ENCODE measurements at regions not wholly inside any gene's neighbourhood (a gene's known extent, or its start where the extent isn't known, plus 50 kb on each side); places are given as distances from the start of the nearest gene placed in this dataset.
"Not testable (repeated sequence)": the region's sequence is repeated elsewhere in the genome, so short reads cannot be mapped to it uniquely, and the experiment has no call there.

GRCh38 chr4:163697121-163697520 is 202.6 kb downstream of the TMA16 start (continued):
- TF ChIP-seq E2F1 (CRISPR knock-in tag; IDR thresholded peaks at IDR 0.05) = no peak
- no peak for TF ChIP-seq ZSCAN18 (CRISPR knock-in tag; IDR thresholded peaks at IDR 0.05)
- no peak for TF ChIP-seq SP1 (CRISPR knock-in tag; conservative IDR thresholded peaks at IDR 0.05)
- TF ChIP-seq TCF7 (CRISPR knock-in tag; IDR thresholded peaks at IDR 0.05; ENCODE audit: low read depth) = no peak
- no peak for TF ChIP-seq JUN (CRISPR knock-in tag; IDR thresholded peaks at IDR 0.05)
- TF ChIP-seq NR1H2 (CRISPR knock-in tag; IDR thresholded peaks at IDR 0.05) = no peak
- TF ChIP-seq ETV6 (CRISPR knock-in tag; IDR thresholded peaks at IDR 0.05) = no peak
- TF ChIP-seq ATF1 (CRISPR knock-in tag; IDR thresholded peaks at IDR 0.05) = no peak
- no peak for TF ChIP-seq NR2C2 (CRISPR knock-in tag; IDR thresholded peaks at IDR 0.05)
- no peak for TF ChIP-seq GTF2I (CRISPR knock-in tag; conservative IDR thresholded peaks at IDR 0.05)
- TF ChIP-seq ESRRA (CRISPR knock-in tag; IDR thresholded peaks at IDR 0.05; ENCODE audit: borderline replicate concordance) = no peak
- no peak for TF ChIP-seq ELF4 (CRISPR knock-in tag; IDR thresholded peaks at IDR 0.05; ENCODE audit: low read depth)
- TF ChIP-seq ZNF425 (CRISPR knock-in tag; conservative IDR thresholded peaks at IDR 0.05) = no peak
- no peak for TF ChIP-seq JAZF1 (CRISPR knock-in tag; IDR thresholded peaks at IDR 0.05)

GRCh38 chr4:163700383-163700782 is 205.9 kb downstream of the TMA16 start:
- H3K9me3 Mint-ChIP-seq = peaks cover 14% of the 10 kb centered on the region
- H3K4me3 Mint-ChIP-seq; CTCF ChIA-PET; H3K27me3 Mint-ChIP-seq (ENCODE audit: low read depth); H3K36me3 Mint-ChIP-seq; H3K4me1 Mint-ChIP-seq; DNase-seq (ENCODE audit: low spot score); H3K27ac Mint-ChIP-seq; ATAC-seq; POLR2A ChIA-PET: not testable (repeated sequence)

DNA sequence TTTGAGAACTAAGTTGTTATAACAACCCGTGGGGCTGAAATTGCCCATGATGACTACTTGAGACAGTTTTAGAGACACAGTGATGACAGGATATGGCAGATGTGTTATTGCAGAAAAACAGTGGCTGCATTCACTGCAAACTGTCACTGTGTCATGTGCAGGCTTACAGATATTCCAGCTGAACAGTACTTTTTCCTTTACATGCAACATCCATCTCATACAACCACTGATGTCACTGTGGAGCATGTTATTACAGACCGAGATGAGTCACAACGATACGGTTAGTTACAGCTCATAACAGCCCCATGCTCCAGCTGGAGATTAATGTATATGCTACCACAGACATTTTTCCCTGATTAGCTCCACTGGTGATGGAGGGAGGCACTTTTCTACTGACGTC is 207.4 kb downstream of the TMA16 start:
- peaks cover 6% of the 10 kb centered on the region for H3K9me3 Mint-ChIP-seq
- H3K27ac Mint-ChIP-seq = no peak overlapping the region
- ChIA-PET CTCF (no interaction called here), POLR2A (no interaction called here)
- H3K36me3 Mint-ChIP-seq = no peaks in the 10 kb centered on the region; the same call in none of the 2 replicates
- ATAC-seq (no peak), DNase-seq (ENCODE audit: low spot score) (no peak)
- H3K4me3 Mint-ChIP-seq = no peak overlapping the region
- no peaks in the 10 kb centered on the region for H3K4me1 Mint-ChIP-seq
- H3K27me3 Mint-ChIP-seq (ENCODE audit: low read depth) = no peaks in the 10 kb centered on the region
- TF ChIP-seq CDX4 (CRISPR knock-in tag; IDR thresholded peaks at IDR 0.05; ENCODE audit: borderline replicate concordance) (no peak), FOXP1 (CRISPR knock-in tag; IDR thresholded peaks at IDR 0.05; ENCODE audit: borderline replicate concordance) (no peak), ZSCAN18 (CRISPR knock-in tag; IDR thresholded peaks at IDR 0.05) (no peak), ZNF281 (CRISPR knock-in tag; IDR thresholded peaks at IDR 0.05) (no peak), IRF1 (CRISPR knock-in tag; IDR thresholded peaks at IDR 0.05) (no peak), RELA (CRISPR knock-in tag; IDR thresholded peaks at IDR 0.05; ENCODE audit: borderline replicate concordance) (no peak), KAT7 (CRISPR knock-in tag; IDR thresholded peaks at IDR 0.05; ENCODE audit: borderline replicate concordance) (no peak)
- TF ChIP-seq, protein P1, sequence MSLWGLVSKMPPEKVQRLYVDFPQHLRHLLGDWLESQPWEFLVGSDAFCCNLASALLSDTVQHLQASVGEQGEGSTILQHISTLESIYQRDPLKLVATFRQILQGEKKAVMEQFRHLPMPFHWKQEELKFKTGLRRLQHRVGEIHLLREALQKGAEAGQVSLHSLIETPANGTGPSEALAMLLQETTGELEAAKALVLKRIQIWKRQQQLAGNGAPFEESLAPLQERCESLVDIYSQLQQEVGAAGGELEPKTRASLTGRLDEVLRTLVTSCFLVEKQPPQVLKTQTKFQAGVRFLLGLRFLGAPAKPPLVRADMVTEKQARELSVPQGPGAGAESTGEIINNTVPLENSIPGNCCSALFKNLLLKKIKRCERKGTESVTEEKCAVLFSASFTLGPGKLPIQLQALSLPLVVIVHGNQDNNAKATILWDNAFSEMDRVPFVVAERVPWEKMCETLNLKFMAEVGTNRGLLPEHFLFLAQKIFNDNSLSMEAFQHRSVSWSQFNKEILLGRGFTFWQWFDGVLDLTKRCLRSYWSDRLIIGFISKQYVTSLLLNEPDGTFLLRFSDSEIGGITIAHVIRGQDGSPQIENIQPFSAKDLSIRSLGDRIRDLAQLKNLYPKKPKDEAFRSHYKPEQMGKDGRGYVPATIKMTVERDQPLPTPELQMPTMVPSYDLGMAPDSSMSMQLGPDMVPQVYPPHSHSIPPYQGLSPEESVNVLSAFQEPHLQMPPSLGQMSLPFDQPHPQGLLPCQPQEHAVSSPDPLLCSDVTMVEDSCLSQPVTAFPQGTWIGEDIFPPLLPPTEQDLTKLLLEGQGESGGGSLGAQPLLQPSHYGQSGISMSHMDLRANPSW (CRISPR knock-in tag; conservative IDR thresholded peaks at IDR 0.05; ENCODE audit: low read depth) = no peak

All from WTC11 (cell line).